Peyer's patch (tissue), 4 donors: ENCODE measurements at regions not wholly inside any gene's neighbourhood (a gene's known extent, or its start where the extent isn't known, plus 50 kb on each side); places are given as distances from the start of the nearest gene placed in this dataset.

ENCODE experiments used
- CTCF ChIP-seq, 6 experiments: fragments of 450-650 bp in 4 of 6; fragments of 200-600 bp in 2 of 6; sonication (generic) in 1 of 6; IDR thresholded peaks; one replicate each; pipeline ENCODE4 v1.5.1; 2017 to 2019; ENCODE audit warnings: antibody characterized with exemption in 6 of 6, mild to moderate bottlenecking in 3 of 6, moderate library complexity in 1 of 6
- POLR2A ChIP-seq, 2 donors: fragments of 450-650 bp; IDR thresholded peaks; one replicate each; pipeline ENCODE4 v1.5.1; 2017; ENCODE audit warnings: antibody characterized with exemption in 2 of 2, mild to moderate bottlenecking in 2 of 2, moderate library complexity in 2 of 2

- no peak for TF ChIP-seq CTCF (IDR thresholded peaks at IDR 0.05)
- TF ChIP-seq POLR2A (IDR thresholded peaks at IDR 0.05) = no peak
Observed at GRCh38 chr2:193251909-193252308, 1057.2 kb upstream of the TMEFF2 start.
